Sigmoid colon (tissue), 6 donors: ENCODE measurements at regions not wholly inside any gene's neighbourhood (a gene's known extent, or its start where the extent isn't known, plus 50 kb on each side); places are given as distances from the start of the nearest gene placed in this dataset.

Experiments used
- DNase-seq: peaks from one replicate; pipeline ENCODE4 v3.0.0-alpha.2; 2019
- H3K27ac ChIP-seq, 4 donors: fragments of 200-600 bp; sonication (generic); one replicate each; pipeline ENCODE4 v1.5.1; 2016 to 2019; ENCODE audit warnings: mild to moderate bottlenecking in 1 of 4
- H3K27me3 ChIP-seq, 3 donors: fragments of 200-600 bp; sonication (generic); one replicate each; pipeline ENCODE4 v1.5.1; 2019; ENCODE audit warnings: mild to moderate bottlenecking in 1 of 3
- H3K36me3 ChIP-seq, 4 donors: fragments of 200-600 bp; sonication (generic); one replicate each; pipeline ENCODE4 v1.5.1; 2016 to 2019
- H3K4me1 ChIP-seq, 4 donors: fragments of 200-600 bp; sonication (generic); one replicate each; pipeline ENCODE4 v1.5.1; 2017 to 2019
- H3K4me3 ChIP-seq, 4 donors: fragments of 200-600 bp; sonication (generic); one replicate each; pipeline ENCODE4 v1.5.1; 2017 to 2019; ENCODE audit warnings: mild to moderate bottlenecking in 2 of 4, moderate library complexity in 1 of 4
- H3K9me3 ChIP-seq, 4 donors: fragments of 200-600 bp in 3 of 4; sonication (generic) in 3 of 4; one replicate each; pipeline versions ENCODE4 v1.5.1 to v1.6.1; 2013 to 2019
- EP300 ChIP-seq, 4 donors: sonication (generic); formaldehyde crosslinking; IDR thresholded peaks; one replicate each; pipeline ENCODE4 v1.6.1; 2017; ENCODE audit warnings: antibody characterized with exemption in 4 of 4
- POLR2A ChIP-seq, 2 donors: fragments of 450-650 bp; IDR thresholded peaks; one replicate each; pipeline ENCODE4 v1.6.1; 2016; ENCODE audit warnings: antibody characterized with exemption in 2 of 2, mild to moderate bottlenecking in 2 of 2, moderate library complexity in 2 of 2
- POLR2AphosphoS5 ChIP-seq, 4 donors: sonication (generic); formaldehyde crosslinking; IDR thresholded peaks; one replicate each; pipeline ENCODE4 v1.6.1; 2017; ENCODE audit warnings: antibody characterized with exemption in 4 of 4
- WGBS, 2 donors: extraction: QIAGEN DNeasy Blood & Tissue Kit; methylation state at CpG; one replicate each; pipeline ENCODE4 v1.1.7; 2013; 5-methylcytosine and 5-hydroxymethylcytosine counted together
- intact Hi-C: fragments of 100-400 bp; cut with DNase I; formaldehyde crosslinking; loops from one replicate; pipeline ENCODE4 v1.15.1; 2023
- TF ChIP-seq, protein P1 (sequence below), 4 experiments: fragments of 450-650 bp in 3 of 4; fragments of 200-600 bp in 1 of 4; IDR thresholded peaks; one replicate each; pipeline ENCODE4 v1.5.1; 2016 to 2019; ENCODE audit warnings: antibody characterized with exemption in 4 of 4, mild to moderate bottlenecking in 3 of 4, moderate library complexity in 2 of 4
- donor health status: healthy with polysubstance abuse.
- donor health status: healthy.

DNA sequence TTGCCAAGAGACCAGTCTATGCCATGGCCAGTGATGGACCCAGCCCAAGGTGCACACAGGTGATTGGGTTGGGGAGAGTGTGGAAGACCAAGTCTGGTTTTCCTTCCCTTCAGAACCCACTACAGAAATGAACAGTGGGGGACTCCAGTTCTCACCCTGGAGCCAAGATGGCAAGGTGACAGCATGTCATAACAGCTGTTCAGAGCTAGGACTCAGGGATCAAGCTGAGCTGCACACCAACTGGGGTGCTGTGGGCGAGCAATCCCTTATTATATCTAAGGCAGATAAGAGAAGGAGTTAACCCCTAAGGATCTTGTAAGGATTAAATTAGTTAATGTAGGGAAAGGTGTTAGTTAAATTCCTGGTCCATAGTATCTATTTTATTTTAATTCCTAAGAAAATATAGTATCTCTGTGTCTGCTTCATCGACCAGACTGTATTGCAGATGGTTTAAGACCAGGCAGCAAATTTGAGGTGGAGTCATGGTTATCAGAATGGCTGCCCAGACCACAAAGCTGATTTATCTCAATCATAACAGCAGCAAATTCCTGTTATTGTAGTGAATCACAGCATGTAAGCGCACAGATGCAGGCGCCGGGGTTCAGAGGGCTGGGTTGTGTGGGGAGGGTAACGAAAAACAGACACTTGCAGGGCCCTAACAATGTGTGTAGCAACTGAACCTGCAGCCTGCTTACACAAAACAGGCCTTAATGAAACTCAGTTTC lies 208.7 kb upstream of the ZNF32 start:
- WGBS, 2 donors = 71 to 79% methylated on average over 6 of the region's 6 CpGs
- Histone ChIP-seq H3K36me3 (no peaks in the 10 kb centered on the region), H3K9me3 (no peaks in the 10 kb centered on the region), H3K27me3 (no peaks in the 10 kb centered on the region), H3K4me1 (peaks cover 0 to 10% (median 0%) of the 10 kb centered on the region in 4 donors), H3K4me3 (no peak overlapping the region), H3K27ac (no peak overlapping the region)
- no peak for TF ChIP-seq POLR2AphosphoS5 (IDR thresholded peaks at IDR 0.05)
- TF ChIP-seq, protein P1, sequence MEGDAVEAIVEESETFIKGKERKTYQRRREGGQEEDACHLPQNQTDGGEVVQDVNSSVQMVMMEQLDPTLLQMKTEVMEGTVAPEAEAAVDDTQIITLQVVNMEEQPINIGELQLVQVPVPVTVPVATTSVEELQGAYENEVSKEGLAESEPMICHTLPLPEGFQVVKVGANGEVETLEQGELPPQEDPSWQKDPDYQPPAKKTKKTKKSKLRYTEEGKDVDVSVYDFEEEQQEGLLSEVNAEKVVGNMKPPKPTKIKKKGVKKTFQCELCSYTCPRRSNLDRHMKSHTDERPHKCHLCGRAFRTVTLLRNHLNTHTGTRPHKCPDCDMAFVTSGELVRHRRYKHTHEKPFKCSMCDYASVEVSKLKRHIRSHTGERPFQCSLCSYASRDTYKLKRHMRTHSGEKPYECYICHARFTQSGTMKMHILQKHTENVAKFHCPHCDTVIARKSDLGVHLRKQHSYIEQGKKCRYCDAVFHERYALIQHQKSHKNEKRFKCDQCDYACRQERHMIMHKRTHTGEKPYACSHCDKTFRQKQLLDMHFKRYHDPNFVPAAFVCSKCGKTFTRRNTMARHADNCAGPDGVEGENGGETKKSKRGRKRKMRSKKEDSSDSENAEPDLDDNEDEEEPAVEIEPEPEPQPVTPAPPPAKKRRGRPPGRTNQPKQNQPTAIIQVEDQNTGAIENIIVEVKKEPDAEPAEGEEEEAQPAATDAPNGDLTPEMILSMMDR (IDR thresholded peaks at IDR 0.05) = no peak
- TF ChIP-seq POLR2A (IDR thresholded peaks at IDR 0.05) = no peak
- no peak for TF ChIP-seq EP300 (IDR thresholded peaks at IDR 0.05)
- DNase-seq = no peak
- intact Hi-C loops = no loop called here

DNA sequence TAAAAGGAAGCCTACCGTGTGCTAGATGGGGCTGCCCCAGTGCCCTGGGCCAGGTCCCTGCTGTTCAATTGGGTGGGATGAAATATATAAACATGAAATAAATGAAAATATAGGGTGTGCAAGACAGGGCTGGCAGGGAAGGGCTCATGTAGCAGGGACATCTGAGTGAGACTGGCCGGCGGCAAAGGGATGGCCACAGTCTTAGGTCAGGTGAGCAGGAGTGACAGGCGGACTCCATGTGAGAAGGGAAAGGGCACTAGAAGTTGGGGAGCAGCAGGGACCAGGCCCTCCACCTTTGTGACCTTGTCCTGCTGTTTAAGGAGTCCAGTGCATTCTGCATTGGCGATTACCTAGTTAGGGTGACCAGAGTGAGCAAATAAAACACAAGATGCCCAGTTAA lies 207.6 kb upstream of the ZNF32 start:
- WGBS, 2 donors = 95 to 97% methylated on average over 5 of the region's 5 CpGs
- DNase-seq = no peak
- H3K27me3 ChIP-seq = no peaks in the 10 kb centered on the region
- peaks cover 0 to 10% (median 0%) of the 10 kb centered on the region in 4 donors for H3K4me1 ChIP-seq
- no peaks in the 10 kb centered on the region for H3K36me3 ChIP-seq
- no peaks in the 10 kb centered on the region for H3K9me3 ChIP-seq
- TF ChIP-seq EP300 (IDR thresholded peaks at IDR 0.05) = no peak
- TF ChIP-seq POLR2AphosphoS5 (IDR thresholded peaks at IDR 0.05) = no peak
- no peak for TF ChIP-seq POLR2A (IDR thresholded peaks at IDR 0.05)
- TF ChIP-seq, protein P1 (IDR thresholded peaks at IDR 0.05) = no peak
- H3K4me3 ChIP-seq = no peak overlapping the region
- H3K27ac ChIP-seq = no peak overlapping the region
- intact Hi-C loops = no loop called here

DNA sequence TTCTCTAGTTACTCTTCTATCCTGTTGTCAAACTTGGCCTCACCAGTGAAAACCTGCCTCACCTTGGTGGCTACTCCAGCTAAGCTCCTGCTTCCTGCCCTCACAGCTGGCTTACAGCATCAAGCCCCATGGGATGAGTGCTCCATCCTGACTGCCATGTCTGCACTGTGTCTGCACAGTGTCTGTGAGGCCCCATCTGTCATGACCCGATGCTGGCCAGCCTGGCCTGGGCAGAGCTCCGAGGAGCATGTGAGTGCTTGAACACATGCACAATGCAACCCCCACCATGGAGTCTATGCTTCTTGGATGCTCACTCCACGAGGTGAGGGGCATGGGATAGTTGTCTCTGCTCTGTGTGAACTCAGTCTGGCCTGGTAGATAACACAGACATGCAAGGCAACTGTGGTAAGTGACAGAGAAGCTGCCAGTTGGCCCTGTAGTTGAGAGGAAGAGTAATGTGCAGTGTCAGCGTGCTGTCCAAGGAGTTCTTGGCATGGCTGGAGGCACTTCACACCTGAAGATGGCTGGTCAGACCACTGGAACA lies 207.1 kb upstream of the ZNF32 start:
- Histone ChIP-seq H3K4me3 (no peak overlapping the region), H3K27me3 (no peaks in the 10 kb centered on the region), H3K27ac (no peak overlapping the region), H3K9me3 (no peaks in the 10 kb centered on the region), H3K36me3 (no peaks in the 10 kb centered on the region), H3K4me1 (peaks cover 0 to 10% (median 0%) of the 10 kb centered on the region in 4 donors)
- intact Hi-C loops = no loop called here
- peak in 1 of 4 donors; percentile 74 for TF ChIP-seq POLR2AphosphoS5 (IDR thresholded peaks at IDR 0.05)
- TF ChIP-seq, protein P1 (IDR thresholded peaks at IDR 0.05) = no peak
- 67 to 77% methylated on average over 4 of the region's 4 CpGs for WGBS, 2 donors
- DNase-seq = no peak

DNA sequence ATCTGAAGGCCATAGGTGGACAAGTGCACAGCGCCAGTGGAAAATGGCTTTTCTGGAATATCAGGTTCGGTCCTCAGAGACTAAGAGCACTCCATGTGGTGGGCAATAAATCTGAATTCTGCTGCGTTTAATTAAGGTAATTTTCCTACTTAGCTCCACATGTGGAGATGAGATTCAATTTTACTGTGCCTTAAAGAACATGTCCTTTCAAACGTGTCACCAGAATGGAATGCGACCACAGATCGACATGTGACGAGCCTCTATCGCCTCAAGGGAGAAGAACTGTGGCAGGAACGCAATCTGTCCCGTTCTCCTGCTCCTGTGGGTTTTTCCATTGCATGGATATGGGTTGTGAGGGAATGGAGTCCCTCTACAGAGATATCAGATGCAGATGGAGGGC lies 205.3 kb upstream of the ZNF32 start:
- intact Hi-C loops = no loop called here
- Histone ChIP-seq H3K27ac (no peak overlapping the region), H3K36me3 (no peaks in the 10 kb centered on the region), H3K9me3 (no peaks in the 10 kb centered on the region), H3K27me3 (no peaks in the 10 kb centered on the region), H3K4me1 (peaks cover 0 to 10% (median 0%) of the 10 kb centered on the region in 4 donors), H3K4me3 (no peak overlapping the region)
- 85 to 89% methylated on average over 10 of the region's 10 CpGs for WGBS, 2 donors
- TF ChIP-seq POLR2AphosphoS5 (IDR thresholded peaks at IDR 0.05) = no peak
- TF ChIP-seq, protein P1 (IDR thresholded peaks at IDR 0.05) = no peak
- TF ChIP-seq EP300 (IDR thresholded peaks at IDR 0.05) = no peak
- no peak for TF ChIP-seq POLR2A (IDR thresholded peaks at IDR 0.05)
- DNase-seq = no peak
